GOT3 (cell line): ENCODE measurements at regions not wholly inside any gene's neighbourhood (a gene's known extent, or its start where the extent isn't known, plus 50 kb on each side); places are given as distances from the start of the nearest gene placed in this dataset.

Experiments
- DNase-seq: peaks from one replicate; lab custom pipeline; 2025; ENCODE audit warnings: mixed read lengths; lab: John Stamatoyannopoulos, UW

GRCh38 chr9:86531273-86531970 lies 177.2 kb upstream of the TUT7 start:
- no peak for DNase-seq

DNA sequence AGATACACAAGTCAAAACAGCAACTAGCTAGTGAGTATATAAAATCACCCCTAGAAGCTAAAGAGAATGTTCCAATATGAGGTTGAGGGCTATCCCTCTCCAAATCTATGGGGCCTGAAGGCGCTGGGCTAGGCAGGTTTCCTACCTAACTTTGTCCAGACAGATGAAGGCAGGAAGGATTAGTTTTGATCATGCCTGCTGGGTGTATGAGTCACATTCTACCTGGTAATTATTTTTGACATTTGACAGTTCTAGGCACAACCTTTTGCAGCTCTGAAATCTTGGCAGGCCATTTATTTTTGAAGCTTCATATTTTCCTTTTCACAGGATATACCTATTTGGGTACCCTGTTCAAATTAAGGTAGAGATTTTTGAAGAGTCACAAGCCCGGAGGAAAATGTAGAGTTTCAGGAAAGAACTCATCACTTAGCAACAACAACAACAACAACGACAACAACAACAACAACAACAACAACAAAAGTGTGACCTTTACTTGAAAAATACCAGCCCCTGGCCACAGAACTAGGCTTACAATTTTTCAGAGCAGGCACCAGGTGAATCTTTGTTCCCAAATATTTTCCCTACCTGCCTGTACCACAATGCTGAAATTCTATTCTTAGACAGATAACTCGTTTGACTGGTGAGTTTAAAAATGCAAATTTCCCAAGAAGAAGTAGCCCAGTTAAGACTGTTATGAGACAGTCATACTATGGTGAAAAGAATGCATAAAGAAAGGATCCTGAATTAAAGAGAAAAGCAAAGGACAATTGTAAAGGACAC lies 175.5 kb upstream of the TUT7 start:
- no peak for DNase-seq

GRCh38 chr9:86526021-86526420 lies 171.8 kb upstream of the TUT7 start:
- DNase-seq: no peak

- no peak for DNase-seq
These were observed 171.0 kb upstream of the TUT7 start for GRCh38 chr9:86525182-86525581.

- DNase-seq: no peak
These were observed 167.8 kb upstream of the TUT7 start for GRCh38 chr9:86521977-86522376.

DNA sequence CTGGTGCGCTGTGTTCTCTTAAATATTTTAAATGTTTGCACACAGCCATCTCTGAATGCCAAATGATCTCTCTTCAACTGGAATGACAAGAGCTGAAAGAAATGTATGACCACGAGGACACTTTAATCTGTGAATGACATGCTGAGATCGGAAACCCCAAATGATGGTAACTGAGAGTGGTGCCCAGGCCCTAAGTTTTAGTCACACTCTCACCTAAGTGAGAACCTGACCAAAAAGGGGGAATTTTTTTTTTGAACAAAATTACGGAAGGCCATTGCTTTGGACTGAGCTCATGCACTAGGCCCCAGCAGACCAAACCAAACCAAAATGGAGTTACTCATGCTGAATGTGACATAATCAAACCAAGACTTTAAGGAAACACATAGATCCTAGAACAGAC lies 167.1 kb upstream of the TUT7 start:
- no peak for DNase-seq

DNA sequence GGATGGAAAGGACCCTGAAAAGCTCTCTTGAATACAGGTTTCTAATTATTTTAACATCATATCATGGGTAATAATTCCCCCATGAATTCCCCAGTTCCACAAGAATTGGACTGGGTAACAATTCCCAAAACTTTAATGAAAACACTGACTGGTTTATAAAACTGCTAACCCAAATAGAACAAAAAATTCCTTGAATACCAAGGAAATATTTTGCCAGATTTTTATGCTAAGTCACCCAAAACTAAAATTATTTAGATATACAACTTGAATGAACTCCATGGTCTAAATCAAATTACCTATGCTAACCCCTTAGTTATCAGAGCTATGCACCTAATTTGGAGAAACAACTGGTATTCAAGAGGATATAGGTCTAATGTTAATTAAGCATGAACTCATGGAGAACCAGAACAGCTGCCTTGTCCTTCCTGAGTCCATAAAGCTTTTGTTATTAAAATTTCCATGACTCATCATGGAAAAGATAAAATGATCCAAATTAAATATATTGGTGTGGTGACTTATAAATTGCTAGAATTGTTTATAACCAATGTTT lies 164.9 kb upstream of the TUT7 start:
- no peak for DNase-seq

DNA sequence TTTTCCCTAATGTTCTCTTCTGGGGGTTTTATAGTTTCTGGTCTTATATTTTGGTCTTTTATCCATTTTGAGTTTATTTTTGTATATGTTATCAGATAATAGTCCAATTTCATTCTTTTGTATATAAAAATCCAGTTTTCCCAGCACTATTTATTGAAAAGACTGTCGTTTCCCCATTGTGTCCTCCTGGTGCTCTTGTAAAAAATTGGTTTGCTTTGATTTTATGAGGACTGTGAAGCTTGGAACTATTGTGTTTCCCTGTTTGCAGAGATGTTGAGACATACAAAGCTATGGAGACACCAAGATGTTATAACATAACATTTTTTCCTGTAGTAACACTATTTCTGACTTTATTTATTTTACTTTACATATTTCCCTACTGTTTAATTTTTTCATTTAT lies 163.3 kb upstream of the TUT7 start:
- no peak for DNase-seq

GRCh38 chr9:86516564-86516963 lies 162.4 kb upstream of the TUT7 start:
- no peak for DNase-seq

GRCh38 chr9:86515221-86515620 lies 161.0 kb upstream of the TUT7 start:
- DNase-seq: no peak

DNA sequence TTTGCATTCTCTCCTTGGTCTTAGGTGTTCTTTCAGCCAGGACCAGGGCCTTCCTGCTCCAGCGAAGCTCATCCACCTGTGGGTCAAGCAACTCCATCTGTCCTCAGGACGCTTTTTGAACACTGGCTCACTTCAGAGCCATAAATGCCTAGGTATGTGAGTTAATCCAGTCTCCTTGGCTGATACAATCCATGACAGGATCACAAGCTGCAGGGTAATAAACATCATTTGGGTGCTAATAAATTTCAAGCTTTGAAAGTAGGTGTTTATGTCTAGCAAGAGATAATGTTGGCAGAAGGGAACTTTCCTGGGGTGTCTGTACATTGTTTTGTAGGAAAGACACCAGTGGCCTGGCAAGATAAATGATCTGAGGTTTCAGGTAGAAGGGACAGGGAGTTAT lies 159.2 kb upstream of the TUT7 start:
- no peak for DNase-seq

DNA sequence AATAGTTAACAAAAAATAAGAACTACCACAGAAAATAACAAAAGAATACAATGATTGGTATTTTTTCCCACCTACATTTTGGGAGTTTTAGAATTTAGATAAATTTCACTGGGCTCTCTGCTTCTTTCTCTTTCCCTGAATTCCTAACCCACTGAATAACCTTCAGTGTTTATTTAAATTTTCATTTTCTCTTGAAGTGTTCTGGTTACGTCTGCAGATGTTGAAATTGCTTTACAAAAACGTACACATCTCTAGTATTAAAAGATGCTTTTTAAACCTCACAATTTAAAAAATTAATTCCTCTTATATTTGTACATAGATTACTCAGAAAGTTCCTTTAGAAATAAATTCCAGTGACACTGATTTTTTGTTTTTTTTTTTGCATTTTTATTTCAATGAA lies 158.7 kb upstream of the TUT7 start:
- DNase-seq: no peak

DNA sequence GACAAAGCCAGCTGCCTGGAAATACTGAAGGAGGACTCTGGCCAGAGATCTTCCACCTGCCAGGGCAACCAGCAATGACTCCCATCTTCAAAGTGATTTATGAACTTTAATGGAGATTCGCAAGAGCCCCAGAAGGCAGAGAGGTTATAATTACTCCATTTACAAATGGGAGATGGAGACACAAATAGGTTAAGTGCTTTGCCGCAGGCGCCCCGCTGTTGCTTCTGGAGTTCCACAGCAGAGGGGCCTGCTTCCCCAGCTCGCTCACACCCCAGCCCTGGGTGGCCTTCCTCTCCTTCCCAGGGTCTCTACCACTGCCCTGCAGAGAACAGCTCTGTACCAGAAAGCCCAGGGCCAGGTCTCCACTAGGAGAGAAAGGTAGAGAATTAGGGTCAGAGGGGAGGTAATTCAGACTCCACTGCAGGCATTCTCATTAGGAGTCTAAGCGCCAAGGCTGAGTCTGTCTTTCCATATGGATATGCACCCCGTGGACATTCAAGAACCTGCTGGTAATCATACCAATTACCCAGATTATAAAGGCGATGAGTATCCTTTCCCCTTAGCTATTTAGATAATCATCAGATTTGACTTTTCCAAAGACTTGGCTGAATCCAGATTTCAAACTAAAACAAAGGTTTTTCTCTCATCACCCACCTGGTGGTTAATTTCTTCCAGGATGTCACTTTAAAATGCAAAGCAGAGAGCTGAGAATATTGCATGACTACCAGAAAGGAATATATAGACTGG lies 157.6 kb upstream of the TUT7 start:
- no peak for DNase-seq

DNA sequence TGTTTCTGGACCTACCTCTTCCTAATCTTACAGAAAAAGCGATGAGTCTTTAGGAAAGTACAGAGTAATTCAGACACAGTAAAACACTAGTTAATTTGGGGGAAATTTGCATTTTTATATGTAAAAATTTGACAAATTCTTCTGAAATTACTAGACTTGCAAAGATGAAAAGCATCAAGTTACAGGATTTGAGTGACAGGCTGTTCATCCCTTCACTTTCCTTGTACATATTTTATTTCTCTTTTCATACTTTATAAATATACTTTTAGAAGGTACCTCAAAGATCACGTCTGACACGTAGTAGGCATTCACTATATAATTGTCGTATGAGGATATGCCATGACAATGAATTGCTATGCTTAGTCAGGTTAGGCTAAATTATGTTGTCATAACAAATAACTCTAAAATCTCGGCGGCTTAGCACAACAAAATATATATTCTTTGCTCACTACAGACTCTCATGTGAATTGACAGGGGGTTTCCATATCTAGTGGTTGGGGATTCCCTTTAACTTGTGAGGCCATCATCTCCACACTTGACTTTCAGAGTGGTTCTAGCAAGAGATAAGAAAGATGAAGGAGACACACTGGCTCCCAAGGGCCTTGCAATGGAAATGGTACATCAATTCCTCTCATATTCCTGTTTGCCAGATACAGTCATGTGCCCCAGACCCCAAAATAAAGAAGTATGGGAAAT lies 154.1 kb upstream of the TUT7 start:
- no peak for DNase-seq

DNA sequence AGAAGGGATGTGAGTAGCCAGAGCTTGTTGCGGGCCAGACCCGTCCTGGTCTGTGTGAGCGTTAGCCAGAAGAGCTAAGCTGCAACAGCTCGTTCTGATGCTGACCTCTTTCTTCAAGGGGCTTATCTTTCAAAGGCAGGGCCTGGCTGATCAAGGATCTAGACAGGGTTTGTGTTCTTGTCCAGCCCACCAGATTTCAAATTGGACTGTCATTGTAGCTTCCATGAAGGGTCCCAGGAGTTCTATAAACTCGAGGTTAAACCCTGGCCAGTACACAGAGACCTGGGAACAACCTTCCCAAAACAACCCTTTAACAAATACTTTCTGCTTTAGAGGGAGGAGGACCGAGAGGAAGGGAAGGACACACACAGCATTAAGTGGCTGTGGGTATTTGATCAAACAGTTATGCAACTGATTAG lies 153.0 kb upstream of the TUT7 start:
- no peak for DNase-seq

- no peak for DNase-seq
These were observed 149.7 kb upstream of the TUT7 start for GRCh38 chr9:86503942-86504341.

DNA sequence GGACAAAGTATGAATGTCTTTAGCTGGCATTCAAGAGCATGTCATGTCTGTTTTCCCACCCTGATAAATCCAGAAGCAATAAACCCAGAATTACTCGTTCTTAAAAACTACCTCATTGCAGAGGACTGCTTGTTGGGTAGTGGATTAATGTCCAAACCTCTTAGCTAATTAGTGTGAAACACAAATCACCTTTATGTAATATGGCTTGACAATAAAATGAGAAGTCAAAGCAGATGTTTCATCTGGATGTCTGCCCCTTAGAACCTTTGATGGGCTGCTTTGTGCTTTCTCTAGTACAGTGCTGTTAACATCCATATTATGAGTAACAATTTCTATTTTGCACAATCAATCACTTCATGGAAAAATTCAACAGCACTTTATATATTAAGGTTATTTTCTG lies 149.1 kb upstream of the TUT7 start:
- no peak for DNase-seq

DNA sequence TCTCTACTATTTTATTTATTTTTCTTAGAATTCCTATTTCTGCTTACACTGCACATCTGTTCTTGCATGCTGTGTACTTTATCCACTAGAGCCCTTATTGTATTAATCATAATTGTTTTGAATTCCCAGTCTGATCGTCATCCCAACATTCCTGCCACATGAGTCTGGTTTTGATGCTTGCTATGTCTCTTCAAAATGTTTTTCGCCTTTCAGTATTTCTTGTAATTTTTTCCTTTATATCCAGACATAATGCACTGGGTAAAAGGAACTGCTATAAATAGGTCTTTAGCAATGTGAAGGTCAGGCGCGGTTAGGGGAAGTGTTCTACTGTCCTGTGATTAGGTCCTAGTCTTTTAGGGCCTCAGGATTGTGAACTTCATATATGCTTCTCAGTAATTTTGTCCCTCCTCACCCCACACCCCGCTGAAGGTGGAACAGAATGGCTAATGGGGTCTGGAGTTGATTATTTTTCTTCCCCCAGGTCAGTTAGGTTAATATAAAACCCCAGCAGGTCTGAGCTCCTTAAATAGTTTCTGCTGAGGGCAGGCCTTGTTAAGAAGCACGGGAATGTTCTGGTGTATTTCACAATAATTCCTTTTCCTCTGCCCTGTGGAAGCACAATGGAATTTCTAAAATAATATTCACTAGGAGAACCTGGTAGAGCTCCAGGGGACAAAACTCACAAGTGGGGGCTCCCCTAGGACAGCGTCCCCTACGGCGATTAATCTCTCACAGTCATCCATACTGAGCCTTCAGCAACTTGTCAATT lies 146.6 kb upstream of the TUT7 start:
- no peak for DNase-seq

- no peak for DNase-seq
These were observed 145.8 kb upstream of the TUT7 start for GRCh38 chr9:86500031-86500430.

DNA sequence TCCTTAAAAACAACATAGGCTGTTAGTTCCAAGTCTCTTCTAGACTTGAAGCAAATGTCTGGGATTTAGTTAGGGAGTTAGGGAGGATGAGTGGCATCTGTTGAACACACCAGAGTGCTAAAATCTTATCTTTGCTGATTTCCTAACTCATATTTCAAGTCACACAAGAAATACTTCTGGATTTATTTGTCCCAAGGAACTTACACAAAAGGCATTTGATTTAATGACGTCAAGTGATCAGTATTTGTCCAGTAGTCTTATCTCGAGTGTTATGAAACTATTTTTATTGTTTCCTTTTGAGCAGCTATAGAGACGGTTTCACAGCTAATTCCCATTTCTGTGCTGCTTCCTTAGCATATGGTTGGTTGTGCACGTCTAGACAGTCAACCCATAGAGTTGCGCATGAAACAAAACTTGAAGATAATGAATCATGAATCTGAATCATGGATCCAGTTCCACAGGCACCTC lies 140.5 kb upstream of the TUT7 start:
- DNase-seq: no peak
